ENCODE measurements at regions not wholly inside any gene's neighbourhood (a gene's known extent, or its start where the extent isn't known, plus 50 kb on each side); places are given as distances from the start of the nearest gene placed in this dataset.

GRCh38 chr2:163231666-163232065 lies 393.1 kb upstream of the KCNH7 start:
- intact Hi-C loops (cut with micrococcal nuclease), result no loop called here
- H4K20me1 ChIP-seq (ENCODE audit: low read length), result no peaks in the 10 kb centered on the region
- no TSS peak for BruUV-seq (replicated peaks)
- no peaks in the 10 kb centered on the region for H3F3A ChIP-seq (ENCODE audit: low read length, unreplicated experiment)
- ChIA-PET POLR2A (ENCODE audit: unreplicated experiment) (no interaction called here), CTCF (no interaction called here)
- ATAC-seq (no peak), DNase-seq (no peak)
- no peaks in the 10 kb centered on the region for H3K36me3 ChIP-seq (ENCODE audit: low read depth, low read length)
- H3K4me2 ChIP-seq (ENCODE audit: low read length), result no peak overlapping the region
- H3K9ac ChIP-seq (ENCODE audit: low read length), result no peak overlapping the region
- H3K9me2 ChIP-seq (replicated peaks; ENCODE audit: low read length), result no peaks in the 10 kb centered on the region
- TF ChIP-seq EZH2 (IDR thresholded peaks at IDR 0.05; ENCODE audit: low read length, unreplicated experiment), result no peak
- TF ChIP-seq EZH2phosphoT487 (IDR thresholded peaks at IDR 0.05; ENCODE audit: borderline replicate concordance, low read length), result no peak
- TF ChIP-seq CTCF (conservative IDR thresholded peaks at IDR 0.05; ENCODE audit: low read depth, low read length), result no peak
- H3K27ac ChIP-seq (ENCODE audit: low read length), result no peak overlapping the region
- H3K4me3 ChIP-seq (ENCODE audit: low read length), result no peak overlapping the region
- no peak overlapping the region for H2AFZ ChIP-seq (ENCODE audit: low read length)
- H3K9me3 ChIP-seq (ENCODE audit: low read length), result no peaks in the 10 kb centered on the region
- H3K79me2 ChIP-seq (ENCODE audit: low read length), result no peaks in the 10 kb centered on the region
- H3K4me1 ChIP-seq (ENCODE audit: insufficient read depth, low read length), result no peaks in the 10 kb centered on the region
- no peaks in the 10 kb centered on the region for H3K27me3 ChIP-seq (ENCODE audit: low read length)

GRCh38 chr2:163213661-163214081 lies 375.1 kb upstream of the KCNH7 start:
- peak; percentile 81 for DNase-seq
- BruUV-seq (replicated peaks), result no TSS peak

More at GRCh38 chr2:163213661-163214081, 375.1 kb upstream of the KCNH7 start:
- no peak for TF ChIP-seq EZH2phosphoT487 (IDR thresholded peaks at IDR 0.05; ENCODE audit: borderline replicate concordance, low read length)
- TF ChIP-seq CTCF (conservative IDR thresholded peaks at IDR 0.05; ENCODE audit: low read depth, low read length), result no peak
- TF ChIP-seq EZH2 (IDR thresholded peaks at IDR 0.05; ENCODE audit: low read length, unreplicated experiment), result no peak
- peak; percentile 40; the same call in 1 of the 2 replicates for ATAC-seq
- Histone ChIP-seq H3K4me3 (ENCODE audit: low read length) (no peak overlapping the region), H4K20me1 (ENCODE audit: low read length) (no peaks in the 10 kb centered on the region), H3K36me3 (ENCODE audit: low read depth, low read length) (no peaks in the 10 kb centered on the region), H3K27ac (ENCODE audit: low read length) (peak overlapping the region; percentile 73), H3K9me3 (ENCODE audit: low read length) (no peaks in the 10 kb centered on the region), H3K27me3 (ENCODE audit: low read length) (peaks cover 12% of the 10 kb centered on the region; the same call in 1 of the 2 replicates), H3K79me2 (ENCODE audit: low read length) (no peaks in the 10 kb centered on the region), H2AFZ (ENCODE audit: low read length) (no peak overlapping the region), H3K4me2 (ENCODE audit: low read length) (peak overlapping the region; percentile 20; the same call in 1 of the 2 replicates), H3K9ac (ENCODE audit: low read length) (no peak overlapping the region), H3K9me2 (replicated peaks; ENCODE audit: low read length) (no peaks in the 10 kb centered on the region; the same call in 1 of the 2 replicates), H3K4me1 (ENCODE audit: insufficient read depth, low read length) (peaks cover 27% of the 10 kb centered on the region), H3F3A (ENCODE audit: low read length, unreplicated experiment) (no peaks in the 10 kb centered on the region)
- intact Hi-C loops (cut with micrococcal nuclease), result no loop called here
- POLR2A ChIA-PET (ENCODE audit: unreplicated experiment), result no interaction called here
- CTCF ChIA-PET, result no interaction called here

Data from PC-3 (cell line).